PC-9 (cell line): ENCODE measurements at regions not wholly inside any gene's neighbourhood (a gene's known extent, or its start where the extent isn't known, plus 50 kb on each side); places are given as distances from the start of the nearest gene placed in this dataset.

Source experiments
- CTCF ChIP-seq: fragments of 200-600 bp; sonication (generic); conservative IDR thresholded peaks from 2 replicates; pipeline ENCODE4 v1.6.1; 2017; ENCODE audit warnings: mixed run types, antibody characterized with exemption, mild to moderate bottlenecking, moderate library complexity
- EZH2 ChIP-seq: fragments of 200-600 bp; sonication (generic); IDR thresholded peaks from 2 replicates; pipeline ENCODE4 v1.8.0; 2017; ENCODE audit warnings: antibody characterized with exemption, low read depth

GRCh38 chr9:107761307-107761706, 271.7 kb upstream of the KLF4 start:
- TF ChIP-seq CTCF (no peak), EZH2 (no peak)
